ENCODE measurements at regions not wholly inside any gene's neighbourhood (a gene's known extent, or its start where the extent isn't known, plus 50 kb on each side); places are given as distances from the start of the nearest gene placed in this dataset.

- DNase-seq (ENCODE audit: low read depth, low spot score), result no peak
Measured at GRCh38 chr18:39773646-39774045, 2181.4 kb upstream of the PIK3C3 start.

GRCh38 chr18:39772155-39772919, 2182.7 kb upstream of the PIK3C3 start:
- no peak for DNase-seq (ENCODE audit: low read depth, low spot score)

- no peak for DNase-seq (ENCODE audit: low read depth, low spot score)
Measured at GRCh38 chr18:39770399-39770798, 2184.6 kb upstream of the PIK3C3 start.

GRCh38 chr18:39764873-39765272, 2190.2 kb upstream of the PIK3C3 start:
- DNase-seq (ENCODE audit: low read depth, low spot score), result no peak

GRCh38 chr18:39761273-39761672, 2193.8 kb upstream of the PIK3C3 start:
- DNase-seq (ENCODE audit: low read depth, low spot score), result no peak

GRCh38 chr18:39759926-39760325, 2194.3 kb upstream of the CELF4 start:
- no peak for DNase-seq (ENCODE audit: low read depth, low spot score)

GRCh38 chr18:39753178-39753577, 2187.6 kb upstream of the CELF4 start:
- no peak for DNase-seq (ENCODE audit: low read depth, low spot score)

- DNase-seq (ENCODE audit: low read depth, low spot score), result no peak
Measured at GRCh38 chr18:39752351-39752750, 2186.8 kb upstream of the CELF4 start.

- no peak for DNase-seq (ENCODE audit: low read depth, low spot score)
Measured at GRCh38 chr18:39751921-39752320, 2186.3 kb upstream of the CELF4 start.

GRCh38 chr18:39751161-39751560, 2185.6 kb upstream of the CELF4 start:
- DNase-seq (ENCODE audit: low read depth, low spot score), result no peak

- no peak for DNase-seq (ENCODE audit: low read depth, low spot score)
Measured at GRCh38 chr18:39749154-39749553, 2183.6 kb upstream of the CELF4 start.

GRCh38 chr18:39748727-39749126, 2183.1 kb upstream of the CELF4 start:
- DNase-seq (ENCODE audit: low read depth, low spot score), result no peak

- no peak for DNase-seq (ENCODE audit: low read depth, low spot score)
Measured at GRCh38 chr18:39746201-39746600, 2180.6 kb upstream of the CELF4 start.

- no peak for DNase-seq (ENCODE audit: low read depth, low spot score)
Measured at GRCh38 chr18:39743463-39743862, 2177.9 kb upstream of the CELF4 start.

GRCh38 chr18:39741755-39742466, 2176.3 kb upstream of the CELF4 start:
- DNase-seq (ENCODE audit: low read depth, low spot score), result no peak

GRCh38 chr18:39737869-39738268, 2172.3 kb upstream of the CELF4 start:
- no peak for DNase-seq (ENCODE audit: low read depth, low spot score)

- no peak for DNase-seq (ENCODE audit: low read depth, low spot score)
Measured at GRCh38 chr18:39732918-39733317, 2167.3 kb upstream of the CELF4 start.

- DNase-seq (ENCODE audit: low read depth, low spot score), result no peak
Measured at GRCh38 chr18:39730606-39731005, 2165.0 kb upstream of the CELF4 start.

- DNase-seq (ENCODE audit: low read depth, low spot score), result no peak
Measured at GRCh38 chr18:39724652-39725051, 2159.1 kb upstream of the CELF4 start.

- DNase-seq (ENCODE audit: low read depth, low spot score), result no peak
Measured at GRCh38 chr18:39721712-39722111, 2156.1 kb upstream of the CELF4 start.

- DNase-seq (ENCODE audit: low read depth, low spot score), result no peak
Measured at GRCh38 chr18:39713961-39714360, 2148.4 kb upstream of the CELF4 start.

- no peak for DNase-seq (ENCODE audit: low read depth, low spot score)
Measured at GRCh38 chr18:39711701-39712100, 2146.1 kb upstream of the CELF4 start.

GRCh38 chr18:39705362-39705761, 2139.8 kb upstream of the CELF4 start:
- no peak for DNase-seq (ENCODE audit: low read depth, low spot score)
